Adrenal gland (tissue), 5 donors: ENCODE measurements at regions not wholly inside any gene's neighbourhood (a gene's known extent, or its start where the extent isn't known, plus 50 kb on each side); places are given as distances from the start of the nearest gene placed in this dataset.

ENCODE experiments used
- POLR2A ChIP-seq, 2 donors: fragments of 450-650 bp; IDR thresholded peaks; one replicate each; pipeline ENCODE4 v1.6.1; 2017; ENCODE audit warnings: antibody characterized with exemption in 2 of 2, mild to moderate bottlenecking in 2 of 2, moderate library complexity in 1 of 2
- TF ChIP-seq, protein P1 (sequence below), 6 experiments: fragments of 450-650 bp in 4 of 6; fragments of 200-600 bp in 2 of 6; sonication (generic) in 1 of 6; IDR thresholded peaks; 1 replicate in 5 of 6; 2 replicates in 1 of 6; pipeline versions ENCODE4 v1.5.1 to v1.8.0; 2016 to 2021; ENCODE audit warnings: antibody characterized with exemption in 6 of 6, mild to moderate bottlenecking in 2 of 6, moderate library complexity in 1 of 6
- donor health status: DM: no; HTN: no; CAD: no.

DNA sequence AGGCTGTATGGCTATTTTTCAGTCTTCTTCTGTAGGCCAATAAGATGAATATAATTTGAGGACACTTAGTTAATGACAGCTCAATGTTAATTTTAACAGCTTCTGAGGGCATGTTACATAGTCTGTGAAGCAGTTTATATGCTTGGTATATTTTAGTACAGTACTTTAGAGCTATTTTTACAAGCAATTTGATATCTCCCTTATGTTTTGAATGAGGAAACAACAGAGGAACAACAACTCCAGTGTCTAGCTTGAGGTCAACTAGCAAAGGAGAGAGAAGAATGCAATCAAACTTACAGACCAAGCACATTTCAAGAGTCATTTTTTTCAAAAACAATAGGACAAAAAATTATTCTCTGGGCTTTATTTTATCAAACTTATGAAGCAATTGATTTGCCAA, 469.1 kb upstream of the DCN start:
- TF ChIP-seq, protein P1, sequence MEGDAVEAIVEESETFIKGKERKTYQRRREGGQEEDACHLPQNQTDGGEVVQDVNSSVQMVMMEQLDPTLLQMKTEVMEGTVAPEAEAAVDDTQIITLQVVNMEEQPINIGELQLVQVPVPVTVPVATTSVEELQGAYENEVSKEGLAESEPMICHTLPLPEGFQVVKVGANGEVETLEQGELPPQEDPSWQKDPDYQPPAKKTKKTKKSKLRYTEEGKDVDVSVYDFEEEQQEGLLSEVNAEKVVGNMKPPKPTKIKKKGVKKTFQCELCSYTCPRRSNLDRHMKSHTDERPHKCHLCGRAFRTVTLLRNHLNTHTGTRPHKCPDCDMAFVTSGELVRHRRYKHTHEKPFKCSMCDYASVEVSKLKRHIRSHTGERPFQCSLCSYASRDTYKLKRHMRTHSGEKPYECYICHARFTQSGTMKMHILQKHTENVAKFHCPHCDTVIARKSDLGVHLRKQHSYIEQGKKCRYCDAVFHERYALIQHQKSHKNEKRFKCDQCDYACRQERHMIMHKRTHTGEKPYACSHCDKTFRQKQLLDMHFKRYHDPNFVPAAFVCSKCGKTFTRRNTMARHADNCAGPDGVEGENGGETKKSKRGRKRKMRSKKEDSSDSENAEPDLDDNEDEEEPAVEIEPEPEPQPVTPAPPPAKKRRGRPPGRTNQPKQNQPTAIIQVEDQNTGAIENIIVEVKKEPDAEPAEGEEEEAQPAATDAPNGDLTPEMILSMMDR (IDR thresholded peaks at IDR 0.05), result no peak
- TF ChIP-seq POLR2A (IDR thresholded peaks at IDR 0.05), result no peak
